Breast epithelium (tissue), 3 donors: ENCODE measurements at regions not wholly inside any gene's neighbourhood (a gene's known extent, or its start where the extent isn't known, plus 50 kb on each side); places are given as distances from the start of the nearest gene placed in this dataset.

Experiments used
- CTCF ChIP-seq, 3 donors: fragments of 450-650 bp; IDR thresholded peaks; one replicate each; pipeline ENCODE4 v1.5.1; 2016 to 2017; ENCODE audit warnings: antibody characterized with exemption in 3 of 3, mild to moderate bottlenecking in 3 of 3, moderate library complexity in 3 of 3
- POLR2A ChIP-seq: fragments of 450-650 bp; IDR thresholded peaks from one replicate; pipeline ENCODE4 v1.6.1; 2016; ENCODE audit warnings: antibody characterized with exemption, mild to moderate bottlenecking, moderate library complexity
- POLR2AphosphoS5 ChIP-seq, 3 donors: sonication (generic); formaldehyde crosslinking; IDR thresholded peaks; one replicate each; pipeline ENCODE4 v1.6.1; 2017; ENCODE audit warnings: antibody characterized with exemption in 3 of 3

- TF ChIP-seq CTCF (IDR thresholded peaks at IDR 0.05) (no peak), POLR2A (no peak), POLR2AphosphoS5 (IDR thresholded peaks at IDR 0.05) (no peak)
Measured at GRCh38 chr14:101197595-101198397, 294.3 kb upstream of the RTL1 start.
